ENCODE measurements at regions not wholly inside any gene's neighbourhood (a gene's known extent, or its start where the extent isn't known, plus 50 kb on each side); places are given as distances from the start of the nearest gene placed in this dataset.

DNA sequence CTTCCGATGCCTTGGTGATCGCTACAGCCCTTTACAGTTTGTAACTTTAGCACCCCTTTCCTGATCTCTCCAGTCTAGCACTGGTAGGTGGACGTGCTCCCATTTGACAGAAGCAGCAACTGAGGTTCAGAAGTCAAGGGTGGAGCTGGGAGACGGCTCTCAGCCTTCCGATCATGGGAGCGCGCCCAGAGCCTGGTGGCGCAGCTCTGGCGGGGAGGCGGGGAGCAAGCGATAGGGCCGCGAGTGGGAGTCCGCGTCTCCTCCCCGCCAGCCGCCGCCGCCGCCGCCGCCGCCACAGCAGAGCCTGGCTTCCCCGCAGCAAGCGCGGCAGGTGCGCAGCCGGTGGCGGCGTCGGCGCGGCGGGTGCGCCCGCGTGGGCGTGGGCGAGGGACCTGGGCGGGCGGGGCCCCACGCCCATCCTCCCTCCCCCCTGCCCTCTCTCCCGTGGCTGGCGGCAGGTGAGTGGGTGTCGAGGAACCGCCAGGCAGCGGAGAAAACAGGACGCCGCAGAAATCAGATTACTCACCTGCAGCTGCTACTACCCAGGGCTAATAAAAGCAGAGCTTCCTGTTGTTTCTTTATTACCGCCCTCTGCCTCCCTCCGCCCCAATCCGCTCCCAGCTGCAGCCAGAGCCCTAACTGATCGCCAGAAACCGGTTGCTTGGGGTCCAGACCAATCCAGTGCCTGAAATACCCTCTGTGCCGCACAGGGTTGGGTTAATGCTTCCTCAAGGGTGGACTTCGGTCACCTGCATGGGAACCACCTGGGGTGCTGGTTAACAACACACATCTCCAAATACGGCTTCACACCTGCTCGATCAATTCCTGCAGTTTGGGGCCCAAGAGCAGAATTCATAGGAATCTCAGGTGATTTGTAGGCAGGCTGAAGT lies 60.2 kb upstream of the ID3 start:
- Histone ChIP-seq H3K4me1 (peaks cover 0 to 5% of the 10 kb centered on the region in 2 donors), H3K4me3 (peak overlapping the region in 2 of 3 donors; percentile 45 to 65), H3K27me3 (peaks cover 0 to 3% of the 10 kb centered on the region in 2 donors), H3K9me3 (no peaks in the 10 kb centered on the region), H3K27ac (no peak overlapping the region), H3K36me3 (no peaks in the 10 kb centered on the region)
- intact Hi-C loops (cut with DNase I; ENCODE audit: low total_unique reads) = no loop called here
- peak in 1 of 2 donors; percentile 37 for DNase-seq (ENCODE audit: low spot score in 2 of 2)
- TF ChIP-seq, protein P1, sequence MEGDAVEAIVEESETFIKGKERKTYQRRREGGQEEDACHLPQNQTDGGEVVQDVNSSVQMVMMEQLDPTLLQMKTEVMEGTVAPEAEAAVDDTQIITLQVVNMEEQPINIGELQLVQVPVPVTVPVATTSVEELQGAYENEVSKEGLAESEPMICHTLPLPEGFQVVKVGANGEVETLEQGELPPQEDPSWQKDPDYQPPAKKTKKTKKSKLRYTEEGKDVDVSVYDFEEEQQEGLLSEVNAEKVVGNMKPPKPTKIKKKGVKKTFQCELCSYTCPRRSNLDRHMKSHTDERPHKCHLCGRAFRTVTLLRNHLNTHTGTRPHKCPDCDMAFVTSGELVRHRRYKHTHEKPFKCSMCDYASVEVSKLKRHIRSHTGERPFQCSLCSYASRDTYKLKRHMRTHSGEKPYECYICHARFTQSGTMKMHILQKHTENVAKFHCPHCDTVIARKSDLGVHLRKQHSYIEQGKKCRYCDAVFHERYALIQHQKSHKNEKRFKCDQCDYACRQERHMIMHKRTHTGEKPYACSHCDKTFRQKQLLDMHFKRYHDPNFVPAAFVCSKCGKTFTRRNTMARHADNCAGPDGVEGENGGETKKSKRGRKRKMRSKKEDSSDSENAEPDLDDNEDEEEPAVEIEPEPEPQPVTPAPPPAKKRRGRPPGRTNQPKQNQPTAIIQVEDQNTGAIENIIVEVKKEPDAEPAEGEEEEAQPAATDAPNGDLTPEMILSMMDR (IDR thresholded peaks at IDR 0.05) = no peak
- TF ChIP-seq POLR2AphosphoS5 (IDR thresholded peaks at IDR 0.05) = no peak
- TF ChIP-seq POLR2A (IDR thresholded peaks at IDR 0.05) = no peak

DNA sequence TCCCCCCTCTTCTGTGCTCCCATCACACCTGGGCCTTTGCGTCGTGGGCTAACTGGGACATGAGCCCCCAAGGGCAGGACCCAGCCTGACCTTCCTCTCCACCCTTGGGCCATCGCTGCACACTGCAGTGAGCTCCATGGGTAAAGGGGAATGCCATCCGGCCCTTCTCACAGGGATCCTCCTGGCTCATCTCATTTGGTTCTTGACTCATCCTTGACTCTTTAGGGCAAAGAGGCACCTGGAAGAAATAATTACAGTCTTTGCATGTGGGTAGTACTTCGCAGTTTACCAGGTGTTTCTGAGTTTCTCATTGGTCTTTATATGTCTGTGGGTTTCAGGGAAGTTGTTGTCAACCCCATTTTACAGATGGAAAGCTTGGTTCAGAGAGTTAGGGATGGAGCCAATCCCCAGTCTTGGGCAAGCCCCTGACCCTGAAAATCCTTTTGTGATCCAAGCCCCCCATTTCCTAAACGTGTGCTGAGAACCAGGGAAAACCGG lies 59.3 kb upstream of the ID3 start:
- no peak for DNase-seq (ENCODE audit: low spot score in 2 of 2)
- Histone ChIP-seq H3K4me1 (peaks cover 0 to 5% of the 10 kb centered on the region in 2 donors), H3K9me3 (no peaks in the 10 kb centered on the region), H3K4me3 (no peak overlapping the region), H3K36me3 (no peaks in the 10 kb centered on the region), H3K27ac (no peak overlapping the region), H3K27me3 (peaks cover 0 to 3% of the 10 kb centered on the region in 2 donors)
- TF ChIP-seq POLR2A (IDR thresholded peaks at IDR 0.05) = no peak
- TF ChIP-seq POLR2AphosphoS5 (IDR thresholded peaks at IDR 0.05) = no peak
- TF ChIP-seq, protein P1 (IDR thresholded peaks at IDR 0.05) = no peak
- intact Hi-C loops (cut with DNase I; ENCODE audit: low total_unique reads) = no loop called here

DNA sequence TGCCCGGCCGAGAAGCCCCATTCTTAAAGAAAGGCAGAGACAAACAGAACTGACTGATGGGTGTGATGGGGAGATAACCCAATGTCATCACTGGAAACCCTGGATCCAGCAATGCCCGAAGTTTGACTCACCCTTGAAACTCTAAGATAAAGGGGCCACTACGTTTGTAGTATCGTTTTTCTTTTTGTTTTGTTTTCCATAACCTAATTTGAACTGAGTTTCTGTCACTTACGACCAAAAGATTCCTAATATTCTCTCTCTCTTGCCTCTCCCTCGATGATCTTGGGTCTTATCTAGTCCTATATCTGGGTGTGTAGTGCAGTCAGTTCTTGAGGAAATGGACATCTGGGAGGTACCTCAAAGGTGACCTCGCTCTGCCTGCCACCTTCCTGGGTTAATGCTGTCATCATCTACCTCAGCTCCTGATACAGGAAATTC lies 57.8 kb upstream of the ID3 start:
- no peak for DNase-seq (ENCODE audit: low spot score in 2 of 2)
- Histone ChIP-seq H3K4me3 (no peak overlapping the region), H3K27me3 (peaks cover 0 to 3% of the 10 kb centered on the region in 2 donors), H3K27ac (no peak overlapping the region), H3K4me1 (peaks cover 0 to 5% of the 10 kb centered on the region in 2 donors), H3K9me3 (no peaks in the 10 kb centered on the region), H3K36me3 (no peaks in the 10 kb centered on the region)
- TF ChIP-seq, protein P1 (IDR thresholded peaks at IDR 0.05) = no peak
- TF ChIP-seq POLR2A (IDR thresholded peaks at IDR 0.05) (no peak), POLR2AphosphoS5 (IDR thresholded peaks at IDR 0.05) (no peak)
- intact Hi-C loops (cut with DNase I; ENCODE audit: low total_unique reads) = no loop called here

DNA sequence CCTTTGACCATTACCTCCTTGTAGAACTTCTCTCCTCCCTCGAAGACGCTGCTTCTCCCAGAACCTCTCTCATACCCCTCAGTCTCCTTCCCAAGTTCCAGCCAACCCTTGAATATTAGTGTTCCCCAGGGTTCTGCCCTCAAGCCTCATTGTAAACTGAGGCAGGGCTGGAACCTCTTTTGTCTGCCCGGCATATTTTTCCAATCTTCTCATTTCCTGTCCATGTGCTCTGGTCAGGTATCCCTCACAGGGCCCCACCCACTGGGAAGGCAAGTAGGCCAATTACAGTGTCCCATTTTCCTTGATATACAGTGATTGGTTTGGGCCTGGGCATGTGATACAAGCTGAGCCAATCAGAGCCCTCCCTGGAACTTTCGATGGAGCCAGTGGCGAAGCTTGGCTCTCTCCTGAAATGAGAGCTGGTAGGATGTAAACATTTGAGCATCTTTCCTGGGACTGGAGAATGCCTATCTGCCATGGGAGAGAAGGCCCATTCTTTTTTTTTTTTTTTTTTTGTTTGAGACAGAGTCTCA lies 57.1 kb upstream of the ID3 start:
- TF ChIP-seq, protein P1 (IDR thresholded peaks at IDR 0.05) = no peak
- no peak for TF ChIP-seq POLR2AphosphoS5 (IDR thresholded peaks at IDR 0.05)
- no peak for TF ChIP-seq POLR2A (IDR thresholded peaks at IDR 0.05)
- peaks cover 0 to 5% of the 10 kb centered on the region in 2 donors for H3K4me1 ChIP-seq
- H3K36me3 ChIP-seq = no peaks in the 10 kb centered on the region
- intact Hi-C loops (cut with DNase I; ENCODE audit: low total_unique reads) = no loop called here
- H3K4me3 ChIP-seq = no peak overlapping the region
- DNase-seq (ENCODE audit: low spot score in 2 of 2) = no peak
- peaks cover 0 to 3% of the 10 kb centered on the region in 2 donors for H3K27me3 ChIP-seq
- H3K27ac ChIP-seq = no peak overlapping the region
- no peaks in the 10 kb centered on the region for H3K9me3 ChIP-seq

DNA sequence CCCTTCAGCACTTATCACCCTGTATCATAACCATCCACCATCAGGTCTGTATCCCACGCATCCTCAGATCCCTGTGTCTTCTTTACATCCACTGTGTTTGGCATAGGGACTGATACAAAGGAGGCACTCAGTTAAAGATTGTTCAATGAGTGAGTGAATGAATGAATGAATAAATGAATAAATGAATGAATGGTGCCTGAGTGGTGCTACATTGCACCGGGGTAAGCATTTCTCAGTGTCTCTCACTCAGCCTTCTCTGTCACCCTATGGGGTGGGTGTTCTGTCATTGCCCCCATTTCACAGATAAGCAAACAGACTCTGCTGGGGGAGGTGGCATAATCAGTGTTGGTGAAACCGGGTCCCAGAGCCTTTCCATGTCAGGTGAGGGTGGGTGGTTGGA lies 56.6 kb upstream of the ID3 start:
- intact Hi-C loops (cut with DNase I; ENCODE audit: low total_unique reads) = no loop called here
- Histone ChIP-seq H3K4me3 (no peak overlapping the region), H3K4me1 (peaks cover 0 to 5% of the 10 kb centered on the region in 2 donors), H3K27me3 (peaks cover 0 to 3% of the 10 kb centered on the region in 2 donors), H3K27ac (no peak overlapping the region), H3K36me3 (no peaks in the 10 kb centered on the region), H3K9me3 (no peaks in the 10 kb centered on the region)
- no peak for DNase-seq (ENCODE audit: low spot score in 2 of 2)
- TF ChIP-seq POLR2A (IDR thresholded peaks at IDR 0.05) (no peak), POLR2AphosphoS5 (IDR thresholded peaks at IDR 0.05) (no peak)
- TF ChIP-seq, protein P1 (IDR thresholded peaks at IDR 0.05) = no peak

All from breast epithelium (tissue), 4 donors.